GM23338 (cell line): ENCODE measurements at regions not wholly inside any gene's neighbourhood (a gene's known extent, or its start where the extent isn't known, plus 50 kb on each side); places are given as distances from the start of the nearest gene placed in this dataset.
A peak's percentile ranks its signal among the peaks of the same experiment; 100 is the strongest.

Experiments used
- ATAC-seq: fragments of 200-7000 bp; cut with Tn5 transposase; 3 replicates; pipeline ENCODE4 v1.9.1; 2020
- DNase-seq: peaks from one replicate; pipeline ENCODE4 v3.0.0-alpha.2; 2015; ENCODE audit warnings: low spot score
- H2AFZ ChIP-seq: fragments of 200-600 bp; sonication (generic); 2 replicates; pipeline ENCODE4 v1.8.0; 2016; ENCODE audit warnings: antibody characterized with exemption, mild to moderate bottlenecking, moderate library complexity
- H3F3A ChIP-seq: fragments of 200-600 bp; sonication (generic); replicated peaks from 2 replicates; pipeline ENCODE4 v1.8.0; 2017; ENCODE audit warnings: antibody characterized with exemption, mixed run types, low read depth
- H3K27ac ChIP-seq: fragments of 200-600 bp; sonication (generic); 2 replicates; pipeline ENCODE4 v1.6.1; 2016; ENCODE audit warnings: low read depth
- H3K27me3 ChIP-seq: fragments of 200-600 bp; sonication (generic); 2 replicates; pipeline ENCODE4 v1.8.0; 2016; ENCODE audit warnings: mild to moderate bottlenecking, mixed run types, moderate library complexity; ENCODE audit not compliant: insufficient read depth
- H3K36me3 ChIP-seq: fragments of 200-600 bp; sonication (generic); 2 replicates; pipeline ENCODE4 v1.8.0; 2016; ENCODE audit warnings: mild to moderate bottlenecking; ENCODE audit not compliant: insufficient read depth
- H3K4me1 ChIP-seq: fragments of 200-600 bp; sonication (generic); 2 replicates; pipeline ENCODE4 v1.8.0; 2016; ENCODE audit warnings: mild to moderate bottlenecking, moderate library complexity; ENCODE audit not compliant: insufficient read depth
- H3K4me2 ChIP-seq: fragments of 200-600 bp; sonication (generic); 2 replicates; pipeline ENCODE4 v1.7.1; 2017; ENCODE audit warnings: mixed run types
- H3K4me3 ChIP-seq: fragments of 200-600 bp; sonication (generic); 2 replicates; pipeline ENCODE4 v1.6.1; 2016; ENCODE audit warnings: mixed run types
- H3K79me2 ChIP-seq: fragments of 200-600 bp; sonication (generic); replicated peaks from 2 replicates; pipeline ENCODE4 v1.8.0; 2017; ENCODE audit warnings: mild to moderate bottlenecking; ENCODE audit not compliant: insufficient read depth
- H3K9me2 ChIP-seq: fragments of 200-600 bp; sonication (generic); 2 replicates; pipeline ENCODE4 v1.8.0; 2017; ENCODE audit not compliant: insufficient read depth
- H4K20me1 ChIP-seq: fragments of 200-600 bp; sonication (generic); replicated peaks from 2 replicates; pipeline ENCODE4 v1.8.0; 2017; ENCODE audit warnings: mild to moderate bottlenecking; ENCODE audit not compliant: insufficient read depth
- H3K27ac Mint-ChIP-seq: 2 replicates; pipeline ENCODE4 v1.8.0; 2020; ENCODE audit warnings: inconsistent platforms, mild to moderate bottlenecking, moderate library complexity, mixed read lengths
- H3K27me3 Mint-ChIP-seq: 3 replicates; pipeline ENCODE4 v1.8.0; 2022; ENCODE audit warnings: low read depth, mild to moderate bottlenecking, moderate library complexity, mixed read lengths, inconsistent platforms; ENCODE audit not compliant: insufficient read depth, poor library complexity
- H3K36me3 Mint-ChIP-seq: 3 replicates; pipeline ENCODE4 v1.8.0; 2021; ENCODE audit warnings: low read depth, mild to moderate bottlenecking, inconsistent platforms, moderate library complexity, mixed read lengths
- H3K4me1 Mint-ChIP-seq: 3 replicates; pipeline ENCODE4 v1.8.0; 2020; ENCODE audit warnings: mild to moderate bottlenecking, inconsistent platforms, mixed read lengths
- H3K4me3 Mint-ChIP-seq: 3 replicates; pipeline ENCODE4 v1.8.0; 2021; ENCODE audit warnings: moderate library complexity, mild to moderate bottlenecking, inconsistent platforms, mixed read lengths
- H3K9me3 Mint-ChIP-seq: 3 replicates; pipeline ENCODE4 v1.8.0; 2020; ENCODE audit warnings: moderate library complexity, mild to moderate bottlenecking, inconsistent platforms, mixed read lengths
- CTCF ChIP-seq, 2 experiments: fragments of 200-600 bp in 1 of 2; sonication (generic) in 1 of 2; conservative IDR thresholded peaks; 2 replicates each; pipeline versions ENCODE4 v1.5.1 to v1.6.1; 2016 to 2017; ENCODE audit warnings: antibody characterized with exemption in 2 of 2, low read depth in 2 of 2, mild to moderate bottlenecking in 2 of 2, moderate library complexity in 1 of 2
- ETS1 ChIP-seq: IDR thresholded peaks from 2 replicates; pipeline ENCODE4 v1.6.1; 2016; ENCODE audit warnings: antibody characterized with exemption
- EZH2 ChIP-seq: fragments of 200-600 bp; sonication (generic); IDR thresholded peaks from one replicate; pipeline ENCODE4 v1.8.0; 2017; ENCODE audit warnings: antibody characterized with exemption, mild to moderate bottlenecking, low read depth; ENCODE audit not compliant: unreplicated experiment
- EZH2phosphoT487 ChIP-seq: fragments of 200-600 bp; sonication (generic); IDR thresholded peaks from one replicate; pipeline ENCODE4 v1.8.1; 2018; ENCODE audit warnings: antibody characterized with exemption; ENCODE audit not compliant: unreplicated experiment
- JUNB ChIP-seq: IDR thresholded peaks from one replicate; pipeline ENCODE4 v1.6.1; 2016; ENCODE audit warnings: antibody characterized with exemption; ENCODE audit not compliant: unreplicated experiment
- NANOG ChIP-seq: IDR thresholded peaks from 2 replicates; pipeline ENCODE4 v1.6.1; 2016; ENCODE audit warnings: antibody characterized with exemption, borderline replicate concordance
- POLR2AphosphoS5 ChIP-seq: IDR thresholded peaks from 2 replicates; pipeline ENCODE4 v1.6.1; 2016; ENCODE audit warnings: antibody characterized with exemption, low read depth
- REST ChIP-seq: IDR thresholded peaks from one replicate; pipeline ENCODE4 v1.6.1; 2018; ENCODE audit warnings: antibody characterized with exemption; ENCODE audit not compliant: unreplicated experiment
- STAT1 ChIP-seq: IDR thresholded peaks from one replicate; pipeline ENCODE4 v1.6.1; 2016; ENCODE audit warnings: antibody characterized with exemption; ENCODE audit not compliant: unreplicated experiment
- ZNF114 ChIP-seq: fragments of 250-450 bp; sonication (Bioruptor Pico); IDR thresholded peaks from 2 replicates; pipeline ENCODE4 v1.5.0; 2020; ENCODE audit warnings: mild to moderate bottlenecking, moderate library complexity

GRCh38 chr5:104815212-104815611 is 1252.6 kb upstream of the NUDT12 start (continued):
- TF ChIP-seq REST (no peak), STAT1 (no peak), ZNF114 (no peak), POLR2AphosphoS5 (no peak), NANOG (no peak), EZH2phosphoT487 (no peak), ETS1 (no peak), EZH2 (no peak), JUNB (no peak)

- Histone ChIP-seq H3K27ac (no peak overlapping the region), H4K20me1 (no peaks in the 10 kb centered on the region), H2AFZ (no peak overlapping the region), H3F3A (no peaks in the 10 kb centered on the region), H3K36me3 (no peaks in the 10 kb centered on the region), H3K4me3 (no peak overlapping the region), H3K79me2 (no peaks in the 10 kb centered on the region), H3K9me2 (no peaks in the 10 kb centered on the region), H3K27me3 (no peaks in the 10 kb centered on the region), H3K4me1 (no peaks in the 10 kb centered on the region), H3K4me2 (no peak overlapping the region)
- Mint-ChIP-seq H3K27me3 (no peaks in the 10 kb centered on the region), H3K4me1 (no peaks in the 10 kb centered on the region), H3K36me3 (no peaks in the 10 kb centered on the region), H3K9me3 (no peaks in the 10 kb centered on the region; the same call in 2 of the 3 replicates), H3K27ac (no peak overlapping the region), H3K4me3 (no peak overlapping the region)
- ATAC-seq (peak; percentile 42; the same call in 2 of the 3 replicates), DNase-seq (peak; percentile 58)
- no peak for TF ChIP-seq ZNF114
- TF ChIP-seq CTCF (conservative IDR thresholded peaks at IDR 0.05; ENCODE audit: low read depth in 2 of 2), result peak; percentile 71 to 79
These were observed 1238.0 kb upstream of the NUDT12 start for GRCh38 chr5:104800440-104801048.
